Umbilical cord (tissue), 1 donor: ENCODE measurements at regions not wholly inside any gene's neighbourhood (a gene's known extent, or its start where the extent isn't known, plus 50 kb on each side); places are given as distances from the start of the nearest gene placed in this dataset.

Experiments used
- DNase-seq: peaks from one replicate; pipeline ENCODE4 v3.0.0-alpha.2; 2015; ENCODE audit warnings: low spot score

DNA sequence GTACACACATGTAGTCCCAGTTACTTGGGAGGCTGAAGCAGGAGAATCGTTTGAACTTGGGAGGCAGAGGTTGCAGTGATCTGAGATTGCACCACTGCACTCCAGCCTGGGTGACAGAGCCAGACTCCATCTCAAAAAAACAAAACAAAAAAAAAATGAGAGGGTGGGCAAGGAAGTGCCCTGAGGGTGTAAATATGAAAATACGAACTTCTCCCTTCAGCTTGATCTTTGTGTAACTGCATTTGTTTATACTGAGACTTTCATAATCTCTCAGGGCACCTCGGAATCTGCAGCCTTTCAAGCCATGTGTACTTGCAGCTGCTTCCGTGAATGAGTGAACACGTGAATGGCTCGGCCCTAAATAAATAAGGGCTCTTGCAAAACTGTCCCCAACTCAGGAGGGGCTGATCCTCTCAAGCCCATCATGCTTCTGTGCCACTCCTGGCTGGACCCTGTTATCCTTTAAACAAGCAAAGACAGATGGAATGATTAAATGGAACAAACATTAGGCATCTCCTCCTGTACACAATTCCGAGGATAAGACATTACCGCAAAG, 96.8 kb downstream of the BOD1L2 start:
- DNase-seq: no peak

DNA sequence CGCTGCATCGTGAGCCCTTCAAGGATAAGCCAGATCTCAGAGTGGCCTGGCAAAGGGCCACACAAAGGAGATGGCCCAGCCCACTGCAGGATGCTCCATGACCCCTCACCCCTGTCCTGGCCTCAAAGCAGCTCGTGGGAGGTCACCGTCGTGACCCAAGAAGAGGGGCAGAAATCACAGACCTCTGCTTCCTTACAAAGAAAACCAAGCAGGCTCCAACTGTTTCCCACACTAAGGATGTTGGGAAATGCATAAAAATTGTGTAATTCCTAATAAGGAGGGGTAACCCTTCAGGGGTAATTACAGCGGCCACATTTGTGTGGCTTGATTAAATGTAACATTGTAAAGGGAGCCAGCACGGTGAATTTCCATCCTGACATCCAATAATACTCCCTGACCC, 102.3 kb downstream of the BOD1L2 start:
- no peak for DNase-seq

DNA sequence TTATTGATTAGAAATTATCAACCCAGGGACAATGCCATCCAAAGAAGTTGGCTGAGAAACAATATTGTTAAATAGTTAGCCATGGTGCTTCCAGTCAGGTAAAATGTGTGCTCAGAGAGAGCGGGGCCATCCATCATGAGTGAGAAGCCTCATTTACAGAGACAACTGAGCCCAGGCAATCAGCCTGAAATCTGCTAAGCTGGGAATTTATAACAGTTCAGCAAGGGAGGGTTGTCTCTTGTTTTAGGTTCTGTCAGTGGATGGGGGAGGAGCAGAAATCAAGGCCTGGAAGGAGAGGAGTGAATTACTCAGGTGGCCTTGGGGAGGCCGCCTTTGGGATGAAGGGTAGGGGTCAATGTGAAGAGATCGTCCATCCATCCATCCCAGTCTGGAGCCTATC, 102.5 kb upstream of the ST8SIA3 start:
- DNase-seq: no peak

DNA sequence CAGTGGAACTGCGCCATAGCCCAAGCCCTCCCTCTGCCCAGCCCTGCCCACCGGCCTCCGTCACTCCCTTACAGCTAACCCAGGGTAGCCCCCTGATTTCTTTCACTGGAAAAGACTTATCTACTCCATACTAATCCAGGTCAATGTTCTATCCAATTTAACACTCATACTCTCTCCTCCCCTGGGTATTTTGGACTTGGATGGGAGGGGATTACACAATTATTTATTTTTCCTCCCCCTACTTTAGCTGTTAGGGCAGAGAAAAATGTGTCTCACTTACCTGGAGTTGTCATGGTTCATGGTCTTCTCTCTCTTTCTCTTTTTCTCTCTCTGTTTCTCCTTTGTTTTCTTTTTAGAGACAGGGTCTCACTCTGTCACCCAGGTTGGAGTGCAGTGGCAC, 100.6 kb upstream of the ST8SIA3 start:
- DNase-seq: no peak

DNA sequence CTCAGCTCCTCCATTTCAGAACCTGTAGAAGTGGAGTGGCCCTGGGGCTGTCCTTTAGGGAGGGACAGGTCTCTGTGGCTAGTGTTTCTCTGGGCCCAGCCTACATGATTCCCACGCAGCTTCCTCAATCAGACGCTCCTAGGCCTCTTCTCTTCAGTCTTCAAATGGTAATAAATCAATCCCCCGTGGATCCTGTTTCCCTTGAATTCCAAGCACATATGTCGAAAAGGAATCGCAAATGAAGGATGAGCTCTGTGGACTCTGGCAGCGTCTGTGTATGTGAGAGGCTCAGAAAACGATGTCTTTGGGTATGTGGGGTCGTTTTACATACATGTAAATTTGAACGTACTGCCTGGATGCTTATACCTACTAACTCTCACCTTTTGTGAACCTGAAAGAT, 98.5 kb upstream of the ST8SIA3 start:
- DNase-seq: no peak

DNA sequence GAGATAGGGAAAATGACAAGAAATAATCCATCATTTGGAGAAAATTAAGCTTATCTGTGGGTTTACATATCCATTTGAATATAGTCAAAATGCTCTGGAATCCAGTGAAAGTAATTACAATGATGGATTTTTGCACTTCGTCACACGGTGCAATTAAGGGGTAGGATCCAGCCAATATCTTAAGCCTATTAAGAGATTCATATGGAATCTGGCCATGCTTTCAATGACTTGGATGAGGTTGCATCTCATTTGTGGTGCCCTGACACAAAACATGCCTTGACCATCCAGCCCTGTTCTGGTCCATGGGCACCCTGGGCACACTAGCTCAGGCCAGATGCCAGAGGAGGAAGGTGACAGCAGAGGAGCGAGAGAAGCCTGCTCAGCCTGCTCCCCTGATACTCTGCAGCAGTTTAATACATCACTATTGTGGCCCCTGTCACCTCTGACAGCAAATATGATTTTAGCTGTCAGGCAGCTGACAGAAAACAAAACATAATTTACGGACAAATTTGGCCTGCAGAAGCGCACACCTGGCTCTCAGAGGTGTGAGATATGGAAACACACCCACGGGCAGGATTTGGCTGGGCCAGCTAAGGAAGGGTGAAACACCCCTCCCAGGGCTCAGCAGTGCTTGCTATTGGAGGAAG, 94.1 kb upstream of the ST8SIA3 start:
- DNase-seq: no peak

DNA sequence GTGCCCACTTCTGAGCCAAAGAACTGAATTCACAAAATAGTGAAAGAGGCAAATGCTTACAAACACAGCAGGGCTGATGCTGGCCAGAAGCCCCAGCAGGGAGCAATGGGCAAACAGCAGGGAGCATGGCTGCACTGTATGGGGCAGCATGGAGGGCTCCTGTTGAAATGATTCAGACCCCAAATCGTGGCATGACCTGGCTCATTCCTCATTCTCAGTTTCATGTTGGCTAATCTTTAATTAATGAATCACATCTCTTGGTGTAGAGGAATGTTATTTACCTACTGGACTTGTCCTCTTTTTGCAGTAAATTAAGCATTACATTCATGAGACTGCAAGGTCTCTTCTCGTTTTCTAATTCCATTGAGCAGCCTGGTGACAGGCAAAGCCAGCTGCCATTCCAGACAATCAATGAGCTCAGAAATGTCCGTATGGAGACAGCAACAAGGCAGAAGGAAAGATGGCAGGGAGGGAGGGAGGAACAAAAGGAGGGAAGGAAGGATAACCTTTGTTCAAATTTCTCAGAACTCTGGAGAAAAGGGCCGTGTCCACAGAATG, 84.9 kb upstream of the ST8SIA3 start:
- DNase-seq: no peak

DNA sequence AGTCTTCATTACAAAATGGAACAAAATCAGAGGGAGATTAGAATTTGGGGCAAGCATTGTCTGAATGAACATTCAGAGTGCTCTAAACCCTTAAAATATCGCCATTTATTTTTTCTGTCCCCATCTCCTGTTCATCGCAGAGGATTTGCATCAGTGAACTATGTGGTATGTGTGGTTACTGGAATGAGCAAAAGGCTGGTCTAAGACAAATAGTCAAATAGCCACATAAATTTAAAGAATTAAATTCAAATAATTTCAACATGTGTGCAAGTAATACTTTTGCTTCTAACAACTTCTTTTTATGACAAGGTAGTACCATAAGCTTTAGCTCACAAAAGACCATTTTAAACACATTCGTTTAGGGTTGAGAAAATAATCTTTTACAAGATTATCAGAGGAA, 82.6 kb upstream of the ST8SIA3 start:
- no peak for DNase-seq

DNA sequence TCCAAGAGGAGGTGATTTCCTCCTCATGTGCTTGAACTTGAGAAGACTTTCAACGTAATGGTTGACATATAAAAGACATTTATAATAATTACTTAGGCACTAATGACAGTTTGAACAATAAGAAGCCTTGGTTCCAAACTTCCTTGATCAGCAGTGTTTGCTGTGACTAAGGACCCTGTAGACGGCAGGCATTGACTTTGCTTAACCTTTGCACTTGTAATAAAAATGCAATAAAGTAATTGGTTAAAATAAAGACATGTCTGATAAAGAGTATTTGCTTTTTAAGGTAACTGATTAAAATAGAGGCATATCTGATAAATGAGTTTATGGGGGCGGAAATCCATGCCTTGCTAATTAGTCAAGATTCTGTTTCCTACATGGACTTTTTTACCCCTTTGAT, 82.2 kb upstream of the ST8SIA3 start:
- no peak for DNase-seq

DNA sequence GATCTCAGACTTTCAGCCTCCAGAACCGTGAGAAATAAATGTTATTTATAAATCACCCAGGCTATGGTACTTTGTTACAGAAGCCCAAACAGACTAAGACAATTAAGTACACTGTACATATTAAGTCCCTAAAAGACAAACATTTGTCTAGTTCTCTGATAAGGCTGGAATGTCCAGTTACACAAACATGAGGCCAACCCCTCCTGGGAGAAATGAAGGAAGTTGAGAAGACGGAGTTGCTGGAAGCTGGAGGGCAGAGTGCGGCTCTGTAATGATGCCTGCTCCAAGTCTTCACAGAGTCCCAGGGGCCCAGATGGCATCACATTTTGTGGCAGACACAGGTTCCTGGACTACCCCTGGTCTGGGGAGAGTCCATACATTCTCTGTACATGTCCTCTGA, 79.2 kb upstream of the ST8SIA3 start:
- DNase-seq: no peak

DNA sequence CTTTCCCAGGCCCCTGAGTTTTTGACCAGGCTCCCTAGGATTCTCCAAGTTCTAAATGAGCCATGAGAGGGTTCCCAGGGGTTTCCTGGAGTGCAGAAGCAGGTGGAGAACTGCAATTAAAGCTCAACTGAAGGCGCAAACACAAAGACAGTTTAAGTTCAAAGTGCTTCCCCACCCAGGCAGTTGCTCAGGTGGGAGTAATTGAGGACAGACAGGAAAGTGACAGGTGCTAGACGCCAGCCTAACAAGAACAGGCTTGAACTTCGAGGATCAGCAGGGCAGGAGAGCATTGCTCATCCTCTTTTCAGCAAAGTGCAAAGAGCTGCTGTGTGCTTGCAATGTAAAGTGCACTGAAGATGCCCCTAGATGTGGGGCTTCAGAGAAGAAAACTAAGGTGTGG, 77.2 kb upstream of the ST8SIA3 start:
- no peak for DNase-seq

DNA sequence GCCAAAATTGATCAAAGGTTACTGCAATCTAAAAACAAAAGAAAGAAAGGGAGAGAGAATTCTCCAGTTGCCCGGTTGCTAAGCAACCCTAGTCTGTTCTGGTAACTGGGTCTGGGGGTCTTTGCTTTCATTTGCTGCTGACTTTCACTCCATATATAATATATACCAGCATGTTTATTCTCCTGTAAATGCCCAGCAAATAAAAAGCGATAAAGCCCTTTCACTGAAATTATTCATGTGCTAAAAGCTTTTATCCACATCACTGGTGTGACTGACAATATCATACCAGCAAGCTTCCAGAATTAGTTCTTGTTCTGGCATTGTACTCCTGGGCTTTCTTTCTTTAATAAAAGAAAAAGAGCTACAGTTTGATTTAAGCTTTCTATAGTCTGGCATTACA, 75.5 kb upstream of the ST8SIA3 start:
- no peak for DNase-seq

DNA sequence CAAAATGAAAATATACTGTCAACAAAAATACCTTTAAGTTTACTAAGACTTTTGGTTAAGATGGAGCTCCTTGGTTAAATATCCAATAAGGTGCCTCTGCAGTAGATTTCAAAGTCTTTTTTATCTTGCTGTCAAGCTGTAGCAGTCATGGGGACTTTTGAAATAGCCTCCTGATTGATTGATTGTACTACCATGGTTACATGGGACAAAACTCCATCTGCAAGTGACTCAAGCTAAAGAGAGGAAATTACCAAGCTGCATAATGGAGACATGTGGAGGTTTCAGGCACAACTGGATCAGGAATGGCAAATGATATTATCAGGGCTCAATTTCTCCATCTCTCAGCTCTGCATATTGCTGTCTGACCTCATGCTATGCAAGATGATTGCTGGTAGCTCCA, 73.4 kb upstream of the ST8SIA3 start:
- DNase-seq: no peak

DNA sequence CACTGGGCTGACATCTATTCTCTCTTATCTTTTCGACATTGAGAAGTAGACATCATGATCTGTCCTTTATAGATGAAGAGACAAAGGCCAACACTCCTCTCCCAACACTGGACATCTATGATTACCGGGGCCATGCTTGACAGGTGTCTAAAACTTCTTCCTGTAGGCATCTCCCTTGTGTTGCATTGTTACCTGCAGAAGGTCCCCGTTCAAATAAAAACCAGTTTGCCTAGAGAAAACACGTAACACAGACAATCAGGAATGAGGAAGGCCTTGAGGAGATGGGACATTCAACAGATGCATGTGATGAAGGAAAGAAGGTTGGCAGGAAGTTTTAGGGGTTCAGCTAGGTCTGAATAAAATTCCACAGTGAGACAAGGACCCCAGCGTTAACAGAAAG, 70.8 kb upstream of the ST8SIA3 start:
- no peak for DNase-seq

DNA sequence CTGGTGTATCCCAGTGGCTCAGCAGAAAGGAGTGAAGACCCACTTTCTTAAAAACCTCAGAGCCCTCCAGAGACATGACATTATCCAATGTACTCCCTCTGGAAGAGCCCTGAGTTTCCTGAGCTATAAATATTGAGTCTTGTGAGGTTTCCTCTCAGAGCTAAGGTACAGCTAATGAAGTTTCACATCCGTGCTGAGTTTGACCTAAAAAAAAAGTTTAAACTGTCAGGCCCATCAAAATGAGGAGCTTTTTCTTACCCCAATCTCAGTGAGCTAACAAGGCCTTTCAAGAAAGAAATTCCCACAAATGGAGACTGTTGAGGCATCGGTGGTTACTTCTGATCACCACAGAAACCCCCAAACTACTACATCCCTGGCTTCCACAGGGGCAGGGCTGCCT, 65.4 kb upstream of the ST8SIA3 start:
- DNase-seq: no peak

DNA sequence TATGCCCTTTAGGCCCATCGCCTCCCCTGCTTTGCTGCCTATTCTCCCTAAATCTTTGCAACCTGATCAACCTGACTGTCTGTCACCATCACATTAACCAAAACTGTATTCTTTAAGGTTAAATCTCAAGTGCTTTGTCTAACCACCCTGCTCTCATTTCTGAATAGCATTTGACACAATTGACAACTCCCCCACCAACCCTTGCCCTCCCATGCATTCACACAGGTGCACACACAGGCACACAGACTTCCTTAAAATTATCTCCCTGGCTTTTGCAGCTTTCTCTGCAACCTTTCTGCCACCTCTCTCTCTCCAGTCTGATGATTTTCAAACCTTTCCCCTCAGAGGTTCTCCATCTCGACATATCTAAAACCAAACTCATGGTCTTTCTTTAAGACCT, 64.6 kb upstream of the ST8SIA3 start:
- DNase-seq: no peak

DNA sequence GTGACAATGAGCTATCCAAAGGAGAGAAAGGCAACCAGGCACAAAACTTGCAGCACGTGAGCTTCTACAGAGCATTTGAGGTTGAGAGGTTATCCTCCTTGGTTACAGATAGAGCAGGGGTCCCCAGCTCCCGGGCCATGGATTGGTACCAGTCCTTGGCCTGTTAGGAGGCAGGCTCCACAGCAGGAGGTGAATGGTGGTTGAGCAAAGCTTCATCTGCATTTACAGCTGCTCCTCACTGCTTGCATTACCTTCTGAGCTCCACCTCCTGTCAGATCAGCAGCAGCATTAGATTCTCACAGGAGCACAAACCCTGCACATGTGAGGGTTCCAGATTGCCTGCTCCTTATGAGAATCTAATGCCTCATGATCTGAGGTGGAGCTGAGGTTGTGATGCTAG, 57.8 kb upstream of the ST8SIA3 start:
- no peak for DNase-seq

DNA sequence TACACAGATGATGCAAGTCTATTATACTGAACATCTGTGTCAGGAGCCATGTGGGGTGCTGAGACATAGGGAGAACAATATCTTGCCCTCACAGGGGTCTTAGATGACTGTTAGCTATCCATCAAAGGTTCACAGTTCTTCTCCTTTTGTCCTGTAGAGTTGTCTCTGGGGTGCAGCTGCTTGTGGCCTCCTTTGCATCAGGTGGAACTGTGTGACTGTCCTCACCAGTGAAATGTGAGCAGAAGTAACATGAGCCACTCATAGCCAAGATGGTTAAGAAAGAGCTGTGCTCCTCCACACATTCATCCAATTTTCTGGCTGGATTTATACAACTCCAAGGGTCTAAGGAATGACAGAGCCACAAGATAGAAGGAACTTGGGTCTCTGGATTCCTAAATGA, 56.0 kb upstream of the ST8SIA3 start:
- no peak for DNase-seq

DNA sequence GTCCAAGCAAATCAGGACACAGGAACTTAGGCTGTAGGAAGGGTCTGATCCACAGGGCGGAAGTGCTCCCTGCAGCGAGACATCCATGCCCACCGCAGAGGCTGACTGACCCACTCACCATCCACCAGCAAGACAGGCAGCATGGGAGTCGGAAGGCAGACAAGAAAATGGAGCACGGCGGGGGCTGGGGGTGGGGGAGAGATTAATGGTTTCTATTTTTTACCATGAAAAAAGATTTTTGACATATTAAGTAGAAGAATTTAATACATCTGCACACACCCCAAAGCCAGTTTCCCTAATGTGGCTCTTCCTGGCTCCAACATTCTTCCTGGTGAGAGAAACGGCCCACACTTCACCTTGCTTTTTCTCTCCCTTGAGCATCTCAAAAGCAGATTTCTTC, 55.1 kb upstream of the ST8SIA3 start:
- no peak for DNase-seq

DNA sequence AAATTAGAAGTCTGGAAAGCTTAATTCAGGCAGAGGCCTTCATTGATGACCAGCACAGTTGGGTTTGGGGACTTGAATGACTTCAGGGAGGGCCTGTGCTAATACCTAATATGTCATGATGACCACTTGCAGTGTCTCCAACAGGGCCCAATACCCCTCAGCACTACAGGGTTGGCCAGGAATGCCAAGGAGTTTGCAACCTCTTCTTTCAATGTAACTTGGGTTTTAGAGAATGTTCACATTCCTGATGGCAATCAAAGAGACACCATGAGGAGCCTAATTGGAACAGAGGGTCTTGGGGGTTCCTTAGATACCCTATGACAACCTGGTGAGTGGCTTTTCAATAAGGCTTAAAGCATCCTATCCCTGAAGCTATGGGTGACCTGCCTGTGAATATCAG, 52.4 kb upstream of the ST8SIA3 start:
- DNase-seq: no peak

DNA sequence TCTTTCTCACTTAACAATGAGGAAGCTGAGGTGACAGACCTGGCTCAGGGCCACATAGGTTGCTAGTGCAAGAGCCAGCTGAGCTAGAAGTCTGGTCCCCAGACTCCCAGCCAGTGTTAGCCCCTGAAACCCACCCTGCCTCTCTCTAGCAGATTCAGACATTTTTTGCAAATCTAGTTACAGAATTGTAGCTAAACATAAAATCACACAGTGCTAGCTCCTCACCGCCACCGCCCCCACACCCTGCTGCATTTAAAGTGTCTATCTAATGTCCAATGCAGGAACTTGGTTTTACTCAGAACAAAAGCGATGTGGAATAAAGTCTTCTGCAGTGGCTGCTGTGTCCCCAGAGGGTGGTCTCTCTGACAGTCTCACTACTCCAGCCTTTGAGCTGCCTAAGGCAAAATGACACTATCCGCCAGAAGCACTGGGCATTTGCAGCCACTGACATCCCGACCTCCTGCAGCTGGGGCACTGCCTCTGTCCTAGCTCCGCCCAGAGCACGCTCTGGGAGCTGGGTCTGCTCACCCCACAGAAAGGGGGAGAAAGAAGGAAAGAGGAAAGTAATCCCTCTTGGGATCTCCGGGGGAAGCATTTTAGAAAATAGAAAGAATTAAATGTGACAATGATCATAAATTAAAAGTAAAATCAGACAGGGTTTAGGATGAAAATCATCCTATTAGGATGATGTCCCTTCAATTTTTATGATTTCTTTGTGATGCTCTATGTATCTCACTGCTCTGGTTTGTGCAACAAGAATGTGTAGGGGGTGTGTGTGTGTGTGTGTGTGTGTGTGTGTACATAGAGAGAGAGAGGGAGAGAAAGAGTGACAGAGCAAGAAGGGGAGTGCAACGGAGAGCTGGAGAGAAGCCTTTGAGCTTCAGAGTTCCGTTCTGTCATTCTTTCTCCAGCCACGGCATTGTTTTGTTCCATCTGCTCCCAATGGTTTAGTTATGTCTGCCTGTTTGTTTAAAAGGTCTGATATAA, 50.5 kb upstream of the ST8SIA3 start:
- DNase-seq: no peak
